ENCODE measurements at regions not wholly inside any gene's neighbourhood (a gene's known extent, or its start where the extent isn't known, plus 50 kb on each side); places are given as distances from the start of the nearest gene placed in this dataset.
A peak's percentile ranks its signal among the peaks of the same experiment; 100 is the strongest.

- POLR2A ChIA-PET (ENCODE audit: partially characterized antibody) = no interaction called here
- FAIRE-seq = no peak
- H3K9ac ChIP-seq (replicated peaks in 1 of 4; ENCODE audit: extremely low read depth in 1 of 4, low read depth in 3 of 4, low read length in 3 of 4) = no peak overlapping the region
These were observed 356.5 kb upstream of the MTPN start for GRCh38 chr7:136333636-136334035.

More at GRCh38 chr7:136333636-136334035, 356.5 kb upstream of the MTPN start:
- H3K4me1 ChIP-seq (replicated peaks in 1 of 4; ENCODE audit: control insufficient read depth in 3 of 4, insufficient read depth in 4 of 4, low read length in 3 of 4) = no peaks in the 10 kb centered on the region
- H4K5ac ChIP-seq (ENCODE audit: insufficient read length, low read depth, low read length) = no peak overlapping the region
- no peak overlapping the region for H3K18ac ChIP-seq (ENCODE audit: extremely low read depth, low read length)
- no peaks in the 10 kb centered on the region for H3K36me3 ChIP-seq (ENCODE audit: control insufficient read depth in 2 of 4, insufficient read depth in 4 of 4, low read length in 3 of 4)
- H3K4me3 ChIP-seq (ENCODE audit: extremely low read depth in 1 of 4, insufficient read depth in 2 of 4, low read depth in 3 of 4, low read length in 4 of 4) = no peak overlapping the region
- CTCF ChIA-PET (ENCODE audit: partially characterized antibody) = no interaction called here
- H4K91ac ChIP-seq (replicated peaks; ENCODE audit: insufficient read length, low read length) = no peak overlapping the region
- H3K23me2 ChIP-seq (ENCODE audit: low read depth, low read length) = no peaks in the 10 kb centered on the region
- no peak overlapping the region for H3K56ac ChIP-seq (replicated peaks; ENCODE audit: insufficient read length, low read depth, low read length)
- no peak overlapping the region for H4K8ac ChIP-seq (ENCODE audit: extremely low read depth, insufficient read depth, low read length)
- H2AK5ac ChIP-seq (ENCODE audit: low read depth, low read length) = no peak overlapping the region
- H3K14ac ChIP-seq (ENCODE audit: insufficient read length) = no peak overlapping the region
- no peak overlapping the region for H3K23ac ChIP-seq (ENCODE audit: insufficient read length)
- H2BK12ac ChIP-seq (ENCODE audit: low read depth, low read length) = no peak overlapping the region
- 93% methylated on average over 2 of the region's 2 CpGs; no CpG with 5 or more reads in 1 of the 2 experiments for WGBS, 2 experiments (ENCODE audit: extremely low coverage in 1 of 2, insufficient coverage in 1 of 2, insufficient read length in 1 of 2, insufficient replicate concordance in 2 of 2, low coverage in 1 of 2, low lambda C conversion rate in 2 of 2, missing lambda C conversion rate in 1 of 2)
- no peak for DNase-seq (ENCODE audit: low read depth in 1 of 2, low spot score in 2 of 2)
- no peaks in the 10 kb centered on the region for H4K20me1 ChIP-seq (replicated peaks in 1 of 2; ENCODE audit: control insufficient read depth in 1 of 2, insufficient read depth in 2 of 2, low read length in 2 of 2)
- no peak overlapping the region for H3K4me2 ChIP-seq (ENCODE audit: insufficient read depth in 1 of 2, low read depth in 2 of 2, low read length in 2 of 2)
- no peaks in the 10 kb centered on the region for H3K79me1 ChIP-seq (ENCODE audit: low read depth, low read length)
- no peak overlapping the region for H2BK120ac ChIP-seq (replicated peaks; ENCODE audit: low read depth, low read length)
- H2BK20ac ChIP-seq (ENCODE audit: low read length) = no peak overlapping the region
- no peak overlapping the region for H2BK5ac ChIP-seq (ENCODE audit: low read depth, low read length)
- H3K4ac ChIP-seq (replicated peaks; ENCODE audit: insufficient read length, low read depth, low read length) = no peak overlapping the region
- H2BK15ac ChIP-seq (ENCODE audit: low read length) = no peak overlapping the region
- TF ChIP-seq CTBP2 (IDR thresholded peaks at IDR 0.05; ENCODE audit: borderline replicate concordance, insufficient read depth, insufficient read length, low read length) (no peak), MAFK (IDR thresholded peaks at IDR 0.05; ENCODE audit: low read depth, low read length) (no peak), CTCF (IDR thresholded peaks at IDR 0.05; ENCODE audit: control extremely low read depth in 1 of 3, insufficient read depth in 1 of 3, low read depth in 1 of 3, low read length in 3 of 3) (no peak), SP4 (IDR thresholded peaks at IDR 0.05; ENCODE audit: low read length) (no peak), CEBPB (IDR thresholded peaks at IDR 0.05; ENCODE audit: low read depth, low read length) (no peak), CHD2 (IDR thresholded peaks at IDR 0.05; ENCODE audit: low read length) (no peak), MAX (IDR thresholded peaks at IDR 0.05) (no peak), PHF8 (conservative IDR thresholded peaks at IDR 0.05; ENCODE audit: low read depth, low read length) (no peak), SUZ12 (IDR thresholded peaks at IDR 0.05; ENCODE audit: low read length) (no peak)
- H3K79me2 ChIP-seq (ENCODE audit: control insufficient read depth in 1 of 2, insufficient read depth in 2 of 2, low read length in 2 of 2) = no peaks in the 10 kb centered on the region
- no peaks in the 10 kb centered on the region for H3K27me3 ChIP-seq (replicated peaks in 1 of 4; ENCODE audit: control insufficient read depth in 3 of 4, extremely low read depth in 1 of 4, insufficient read depth in 3 of 4, low read length in 3 of 4)
- peak overlapping the region; percentile 36; the same call in 1 of the 2 replicates for H2AFZ ChIP-seq (ENCODE audit: low read length)
- no peaks in the 10 kb centered on the region for H3K9me3 ChIP-seq (ENCODE audit: insufficient read depth in 2 of 2, low read depth in 1 of 2, low read length in 1 of 2)
- H3K27ac ChIP-seq (ENCODE audit: low read depth, low read length) = no peak overlapping the region
